ENCODE measurements at regions not wholly inside any gene's neighbourhood (a gene's known extent, or its start where the extent isn't known, plus 50 kb on each side); places are given as distances from the start of the nearest gene placed in this dataset.

- H3K9me3 ChIP-seq (ENCODE audit: control insufficient read depth, low read length, poor library complexity, severe bottlenecking) = no peaks in the 10 kb centered on the region
- ATAC-seq = no peak
- Mint-ChIP-seq H3K4me3 (no peak overlapping the region), H3K27ac (no peak overlapping the region), H3K27me3 (no peaks in the 10 kb centered on the region), H3K4me1 (no peaks in the 10 kb centered on the region), H3K36me3 (ENCODE audit: low read depth) (no peaks in the 10 kb centered on the region)
- DNase-seq = no peak
These were observed 60.2 kb downstream of the ADAMTS1 start for GRCh38 chr21:26784974-26785373.

GRCh38 chr21:26783466-26784195 lies 61.6 kb downstream of the ADAMTS1 start:
- Mint-ChIP-seq H3K4me3 (no peak overlapping the region), H3K36me3 (ENCODE audit: low read depth) (no peaks in the 10 kb centered on the region), H3K27me3 (no peaks in the 10 kb centered on the region), H3K27ac (no peak overlapping the region), H3K4me1 (no peaks in the 10 kb centered on the region)
- DNase-seq = no peak
- no peak for ATAC-seq
- no peaks in the 10 kb centered on the region for H3K9me3 ChIP-seq (ENCODE audit: control insufficient read depth, low read length, poor library complexity, severe bottlenecking)

- Mint-ChIP-seq H3K27me3 (no peaks in the 10 kb centered on the region), H3K4me1 (no peaks in the 10 kb centered on the region), H3K27ac (no peak overlapping the region), H3K4me3 (no peak overlapping the region), H3K36me3 (ENCODE audit: low read depth) (no peaks in the 10 kb centered on the region)
- no peak for ATAC-seq
- no peaks in the 10 kb centered on the region for H3K9me3 ChIP-seq (ENCODE audit: control insufficient read depth, low read length, poor library complexity, severe bottlenecking)
- no peak for DNase-seq
These were observed 62.5 kb downstream of the ADAMTS1 start for GRCh38 chr21:26782747-26783146.

GRCh38 chr21:26782331-26782730 lies 62.9 kb downstream of the ADAMTS1 start:
- Mint-ChIP-seq H3K27me3 (no peaks in the 10 kb centered on the region), H3K27ac (no peak overlapping the region), H3K4me1 (no peaks in the 10 kb centered on the region), H3K4me3 (no peak overlapping the region), H3K36me3 (ENCODE audit: low read depth) (no peaks in the 10 kb centered on the region)
- no peaks in the 10 kb centered on the region for H3K9me3 ChIP-seq (ENCODE audit: control insufficient read depth, low read length, poor library complexity, severe bottlenecking)
- no peak for ATAC-seq
- no peak for DNase-seq

- H3K27me3 Mint-ChIP-seq = peaks cover 6% of the 10 kb centered on the region
- H3K36me3 Mint-ChIP-seq (ENCODE audit: low read depth) = no peaks in the 10 kb centered on the region
- H3K4me3 Mint-ChIP-seq = no peak overlapping the region
- ATAC-seq (no peak), DNase-seq (no peak)
- no peak overlapping the region for H3K27ac Mint-ChIP-seq
- H3K9me3 ChIP-seq (ENCODE audit: control insufficient read depth, low read length, poor library complexity, severe bottlenecking) = no peaks in the 10 kb centered on the region
- no peaks in the 10 kb centered on the region for H3K4me1 Mint-ChIP-seq
These were observed 63.9 kb downstream of the ADAMTS1 start for GRCh38 chr21:26781331-26781730.

GRCh38 chr21:26777166-26777565 lies 68.0 kb downstream of the ADAMTS1 start:
- H3K27ac Mint-ChIP-seq = no peak overlapping the region
- H3K9me3 ChIP-seq (ENCODE audit: control insufficient read depth, low read length, poor library complexity, severe bottlenecking) = no peaks in the 10 kb centered on the region

GRCh38 chr21:26776310-26777021 lies 68.7 kb downstream of the ADAMTS1 start:
- DNase-seq (no peak), ATAC-seq (no peak)
- no peaks in the 10 kb centered on the region for H3K9me3 ChIP-seq (ENCODE audit: control insufficient read depth, low read length, poor library complexity, severe bottlenecking)
- Mint-ChIP-seq H3K27ac (no peak overlapping the region), H3K4me3 (no peak overlapping the region), H3K4me1 (no peaks in the 10 kb centered on the region), H3K36me3 (ENCODE audit: low read depth) (no peaks in the 10 kb centered on the region), H3K27me3 (peaks cover 13% of the 10 kb centered on the region)

More at GRCh38 chr21:26777166-26777565, 68.0 kb downstream of the ADAMTS1 start:
- peaks cover 13% of the 10 kb centered on the region for H3K27me3 Mint-ChIP-seq
- no peak for ATAC-seq
- no peaks in the 10 kb centered on the region for H3K36me3 Mint-ChIP-seq (ENCODE audit: low read depth)
- no peak for DNase-seq
- H3K4me3 Mint-ChIP-seq = no peak overlapping the region
- no peaks in the 10 kb centered on the region for H3K4me1 Mint-ChIP-seq

GRCh38 chr21:26773058-26773457 lies 72.2 kb downstream of the ADAMTS1 start:
- H3K27ac Mint-ChIP-seq = no peak overlapping the region
- no peak for ATAC-seq
- peaks cover 13% of the 10 kb centered on the region for H3K27me3 Mint-ChIP-seq
- H3K36me3 Mint-ChIP-seq (ENCODE audit: low read depth) = no peaks in the 10 kb centered on the region
- no peaks in the 10 kb centered on the region for H3K4me1 Mint-ChIP-seq
- DNase-seq = no peak
- H3K4me3 Mint-ChIP-seq = no peak overlapping the region
- H3K9me3 ChIP-seq (ENCODE audit: control insufficient read depth, low read length, poor library complexity, severe bottlenecking) = no peaks in the 10 kb centered on the region

- no peak for DNase-seq
- H3K27ac Mint-ChIP-seq = no peak overlapping the region
- no peak for ATAC-seq
- H3K9me3 ChIP-seq (ENCODE audit: control insufficient read depth, low read length, poor library complexity, severe bottlenecking) = no peaks in the 10 kb centered on the region
- H3K4me3 Mint-ChIP-seq = no peak overlapping the region
- H3K27me3 Mint-ChIP-seq = peaks cover 6% of the 10 kb centered on the region
- H3K36me3 Mint-ChIP-seq (ENCODE audit: low read depth) = no peaks in the 10 kb centered on the region
- H3K4me1 Mint-ChIP-seq = no peaks in the 10 kb centered on the region
These were observed 75.5 kb downstream of the ADAMTS1 start for GRCh38 chr21:26769613-26770188.

- Mint-ChIP-seq H3K27me3 (peaks cover 6% of the 10 kb centered on the region), H3K27ac (no peak overlapping the region), H3K4me3 (no peak overlapping the region), H3K36me3 (ENCODE audit: low read depth) (no peaks in the 10 kb centered on the region), H3K4me1 (no peaks in the 10 kb centered on the region)
- ATAC-seq (no peak), DNase-seq (no peak)
- H3K9me3 ChIP-seq (ENCODE audit: control insufficient read depth, low read length, poor library complexity, severe bottlenecking) = no peaks in the 10 kb centered on the region
These were observed 78.3 kb downstream of the ADAMTS1 start for GRCh38 chr21:26766826-26767325.

- ATAC-seq (no peak), DNase-seq (no peak)
- no peak overlapping the region for H3K4me3 Mint-ChIP-seq
- H3K4me1 Mint-ChIP-seq = no peaks in the 10 kb centered on the region
- H3K27me3 Mint-ChIP-seq = peaks cover 13% of the 10 kb centered on the region
- H3K36me3 Mint-ChIP-seq (ENCODE audit: low read depth) = no peaks in the 10 kb centered on the region
- H3K27ac Mint-ChIP-seq = no peak overlapping the region
- no peaks in the 10 kb centered on the region for H3K9me3 ChIP-seq (ENCODE audit: control insufficient read depth, low read length, poor library complexity, severe bottlenecking)
These were observed 83.9 kb downstream of the ADAMTS1 start for GRCh38 chr21:26761174-26761915.

GRCh38 chr21:26759731-26760130 lies 85.5 kb downstream of the ADAMTS1 start:
- no peak for DNase-seq
- Mint-ChIP-seq H3K4me1 (no peaks in the 10 kb centered on the region), H3K36me3 (ENCODE audit: low read depth) (no peaks in the 10 kb centered on the region), H3K4me3 (no peak overlapping the region), H3K27ac (no peak overlapping the region), H3K27me3 (peaks cover 13% of the 10 kb centered on the region)
- H3K9me3 ChIP-seq (ENCODE audit: control insufficient read depth, low read length, poor library complexity, severe bottlenecking) = no peaks in the 10 kb centered on the region
- no peak for ATAC-seq

Data from T-helper 17 cell (primary cell).